GM23248 (cell line): ENCODE measurements at regions not wholly inside any gene's neighbourhood (a gene's known extent, or its start where the extent isn't known, plus 50 kb on each side); places are given as distances from the start of the nearest gene placed in this dataset.

Experiments
- DNase-seq: peaks from one replicate; pipeline ENCODE4 v3.0.0-alpha.2; 2015
- H2AFZ ChIP-seq: fragments of 200-600 bp; sonication (generic); 2 replicates; pipeline ENCODE4 v1.6.1; 2016; ENCODE audit warnings: antibody characterized with exemption
- H3F3A ChIP-seq: fragments of 200-600 bp; sonication (generic); 2 replicates; pipeline ENCODE4 v1.6.1; 2016; ENCODE audit warnings: mild to moderate bottlenecking, antibody characterized with exemption, mixed run types; ENCODE audit not compliant: insufficient read depth
- H3K27ac ChIP-seq: fragments of 200-600 bp; sonication (generic); 2 replicates; pipeline ENCODE4 v1.5.1; 2016; ENCODE audit warnings: mild to moderate bottlenecking
- H3K27me3 ChIP-seq: fragments of 200-600 bp; sonication (generic); replicated peaks from 2 replicates; pipeline ENCODE4 v1.6.1; 2016; ENCODE audit warnings: mild to moderate bottlenecking; ENCODE audit not compliant: insufficient read depth
- H3K36me3 ChIP-seq: fragments of 200-600 bp; sonication (generic); 2 replicates; pipeline ENCODE4 v1.6.1; 2016; ENCODE audit warnings: low read depth, mild to moderate bottlenecking
- H3K4me1 ChIP-seq: fragments of 200-600 bp; sonication (generic); 2 replicates; pipeline ENCODE4 v1.6.1; 2016; ENCODE audit warnings: mild to moderate bottlenecking; ENCODE audit not compliant: insufficient read depth
- H3K4me2 ChIP-seq: fragments of 200-600 bp; sonication (generic); one replicate; pipeline ENCODE4 v1.6.1; 2016; ENCODE audit warnings: mild to moderate bottlenecking; ENCODE audit not compliant: unreplicated experiment
- H3K4me3 ChIP-seq: fragments of 200-600 bp; sonication (generic); 2 replicates; pipeline ENCODE4 v1.5.1; 2016; ENCODE audit warnings: mild to moderate bottlenecking
- H3K79me2 ChIP-seq: fragments of 200-600 bp; sonication (generic); 2 replicates; pipeline ENCODE4 v1.6.1; 2016; ENCODE audit warnings: mild to moderate bottlenecking; ENCODE audit not compliant: insufficient read depth
- H3K9ac ChIP-seq: fragments of 200-600 bp; sonication (generic); 2 replicates; pipeline ENCODE4 v1.6.1; 2016; ENCODE audit warnings: mild to moderate bottlenecking
- H3K9me2 ChIP-seq: fragments of 200-600 bp; sonication (generic); 2 replicates; pipeline ENCODE4 v1.6.1; 2016; ENCODE audit warnings: mixed run types, mild to moderate bottlenecking, moderate library complexity; ENCODE audit not compliant: insufficient read depth
- H3K9me3 ChIP-seq: fragments of 200-600 bp; sonication (generic); one replicate; pipeline ENCODE4 v1.6.1; 2017; ENCODE audit warnings: low read depth
- H4K20me1 ChIP-seq: fragments of 200-600 bp; sonication (generic); 2 replicates; pipeline ENCODE4 v1.6.0; 2016; ENCODE audit not compliant: insufficient read depth
- EZH2 ChIP-seq: fragments of 200-600 bp; sonication (generic); IDR thresholded peaks from 2 replicates; pipeline ENCODE4 v1.6.1; 2018; ENCODE audit warnings: antibody characterized with exemption, mild to moderate bottlenecking; ENCODE audit not compliant: insufficient read depth, poor library complexity, severe bottlenecking
- EZH2phosphoT487 ChIP-seq: fragments of 200-600 bp; sonication (generic); IDR thresholded peaks from 2 replicates; pipeline ENCODE4 v1.6.1; 2018; ENCODE audit warnings: antibody characterized with exemption, moderate library complexity, mild to moderate bottlenecking, low read depth; ENCODE audit not compliant: insufficient read depth
- WGBS, 2 experiments: methylation state at CpG; one replicate each; pipeline ENCODE4 v1.1.6; 2015 to 2017; ENCODE audit warnings: low lambda C conversion rate in 2 of 2, low coverage in 1 of 2; ENCODE audit errors: missing lambda C conversion rate in 2 of 2; 5-methylcytosine and 5-hydroxymethylcytosine counted together
- in situ Hi-C: fragments of 300-500 bp; cut with MboI; formaldehyde crosslinking; loops from 2 replicates; pipeline ENCODE4 v1.15.0; 2020

DNA sequence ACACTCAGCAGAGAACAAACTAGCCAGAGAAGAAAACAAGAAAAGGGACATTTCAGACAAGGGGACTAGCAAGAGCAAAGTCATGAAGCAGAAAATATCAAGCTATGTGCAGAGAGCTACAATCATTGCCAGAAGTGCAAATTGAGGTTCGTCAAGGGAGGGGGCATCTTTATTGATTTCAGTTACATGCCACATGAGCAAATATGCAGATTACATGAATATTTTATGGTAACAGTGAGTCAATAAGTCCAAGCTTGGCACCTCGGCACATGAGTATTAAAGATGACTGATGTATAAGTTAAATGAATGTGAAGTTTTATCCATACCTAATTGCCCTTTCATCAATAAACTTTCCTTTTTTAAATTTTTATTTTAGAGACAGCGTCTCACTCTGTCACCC, 238.1 kb upstream of the DIAPH2 start:
- no peaks in the 10 kb centered on the region for H3K27me3 ChIP-seq
- no peak for TF ChIP-seq EZH2
- no peak for TF ChIP-seq EZH2phosphoT487
- DNase-seq = no peak
- H3K79me2 ChIP-seq = no peaks in the 10 kb centered on the region
- H3K4me2 ChIP-seq = no peak overlapping the region
- H3K9ac ChIP-seq = no peak overlapping the region
- H4K20me1 ChIP-seq = no peaks in the 10 kb centered on the region
- in situ Hi-C loops = no loop called here
- no peak overlapping the region for H3K4me3 ChIP-seq
- no peaks in the 10 kb centered on the region for H3K4me1 ChIP-seq
- no peaks in the 10 kb centered on the region for H3K36me3 ChIP-seq
- H2AFZ ChIP-seq = no peak overlapping the region
- no peak overlapping the region for H3K27ac ChIP-seq
- no peaks in the 10 kb centered on the region for H3K9me3 ChIP-seq
- H3F3A ChIP-seq = no peaks in the 10 kb centered on the region
- WGBS, 2 experiments = 92 to 94% methylated on average over 3 of the region's 3 CpGs
- H3K9me2 ChIP-seq = no peaks in the 10 kb centered on the region

DNA sequence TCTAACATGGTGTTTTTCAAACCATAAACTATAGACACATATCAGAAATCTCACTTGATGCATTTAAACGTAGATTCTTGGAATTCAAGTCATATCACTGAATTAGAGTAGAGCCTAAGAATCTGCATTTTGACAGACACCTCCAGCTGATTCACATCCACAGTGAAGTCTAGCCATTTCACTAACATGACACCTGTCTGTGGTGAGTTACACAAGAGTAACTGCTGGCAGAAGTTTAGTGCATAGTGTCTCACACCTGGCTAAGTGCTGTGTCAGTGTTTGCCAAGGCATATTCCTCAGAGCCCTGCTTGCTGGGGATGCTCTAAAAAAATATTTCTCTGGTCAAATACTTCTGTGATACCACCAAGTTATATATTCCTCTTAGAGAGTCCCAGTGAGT, 237.5 kb upstream of the DIAPH2 start:
- Histone ChIP-seq H3K9me3 (no peaks in the 10 kb centered on the region), H3K9ac (no peak overlapping the region), H3K9me2 (no peaks in the 10 kb centered on the region), H3K27me3 (no peaks in the 10 kb centered on the region), H3K36me3 (no peaks in the 10 kb centered on the region), H3K27ac (no peak overlapping the region), H3K79me2 (no peaks in the 10 kb centered on the region), H3F3A (no peaks in the 10 kb centered on the region), H3K4me3 (no peak overlapping the region), H2AFZ (no peak overlapping the region), H4K20me1 (no peaks in the 10 kb centered on the region), H3K4me2 (no peak overlapping the region), H3K4me1 (no peaks in the 10 kb centered on the region)
- in situ Hi-C loops = no loop called here
- no peak for DNase-seq
- WGBS, 2 experiments = 20 to 31% methylated on average over 1 of the region's 1 CpG
- TF ChIP-seq EZH2 = no peak
- no peak for TF ChIP-seq EZH2phosphoT487

DNA sequence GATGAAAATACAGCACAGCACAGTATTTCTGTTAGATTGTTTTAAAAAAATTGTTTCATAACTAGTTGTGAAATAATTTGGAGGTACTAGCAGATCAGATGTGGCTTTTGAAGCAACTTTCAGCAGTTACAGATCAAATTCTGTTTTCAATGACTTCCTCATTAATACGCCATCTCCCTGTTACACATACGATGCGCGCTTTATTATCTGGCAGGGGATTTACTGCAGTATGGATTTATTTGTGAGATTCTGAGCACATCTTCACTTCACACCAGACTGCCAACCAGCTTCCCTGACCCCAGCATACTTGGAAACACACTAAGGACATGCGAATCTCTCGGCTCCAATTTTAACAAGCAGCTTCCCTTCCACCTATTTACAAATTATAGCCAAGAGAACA, 235.5 kb upstream of the DIAPH2 start:
- H3K36me3 ChIP-seq = no peaks in the 10 kb centered on the region
- no peak overlapping the region for H3K4me2 ChIP-seq
- H3K9me2 ChIP-seq = no peaks in the 10 kb centered on the region
- H3K9me3 ChIP-seq = no peaks in the 10 kb centered on the region
- H3K9ac ChIP-seq = no peak overlapping the region
- TF ChIP-seq EZH2 = no peak
- no peak for TF ChIP-seq EZH2phosphoT487
- H4K20me1 ChIP-seq = no peaks in the 10 kb centered on the region
- H2AFZ ChIP-seq = no peak overlapping the region
- no peak overlapping the region for H3K4me3 ChIP-seq
- no peaks in the 10 kb centered on the region for H3K79me2 ChIP-seq
- no peaks in the 10 kb centered on the region for H3K27me3 ChIP-seq
- H3K4me1 ChIP-seq = no peaks in the 10 kb centered on the region
- in situ Hi-C loops = no loop called here
- no peak overlapping the region for H3K27ac ChIP-seq
- WGBS, 2 experiments = 60 to 71% methylated on average over 6 of the region's 6 CpGs
- H3F3A ChIP-seq = no peaks in the 10 kb centered on the region
- DNase-seq = no peak

DNA sequence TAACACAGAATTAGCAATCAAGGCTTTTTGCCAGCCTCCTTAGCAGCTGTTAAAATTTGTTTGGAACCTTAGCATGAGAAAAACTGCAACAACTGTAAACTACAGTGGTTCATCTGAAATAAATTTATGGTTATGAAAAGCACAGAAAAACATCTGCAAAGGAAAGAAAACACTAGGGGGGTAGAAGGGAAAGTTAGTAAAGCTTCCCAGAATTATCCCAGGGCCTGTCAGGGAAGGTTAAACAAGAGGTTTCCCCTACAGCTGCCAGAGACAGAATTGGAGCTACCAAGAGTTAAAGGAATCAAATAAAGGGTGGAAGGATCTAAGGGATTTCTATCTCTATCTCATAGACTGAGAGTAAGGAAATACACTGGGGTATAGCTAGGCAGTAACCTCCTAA, 234.7 kb upstream of the DIAPH2 start:
- Histone ChIP-seq H3K4me1 (no peaks in the 10 kb centered on the region), H3K9ac (no peak overlapping the region), H3K9me2 (no peaks in the 10 kb centered on the region), H4K20me1 (no peaks in the 10 kb centered on the region), H3K79me2 (no peaks in the 10 kb centered on the region), H3K36me3 (no peaks in the 10 kb centered on the region), H3F3A (no peaks in the 10 kb centered on the region), H3K27ac (no peak overlapping the region), H2AFZ (no peak overlapping the region), H3K27me3 (no peaks in the 10 kb centered on the region), H3K4me3 (no peak overlapping the region), H3K4me2 (no peak overlapping the region), H3K9me3 (no peaks in the 10 kb centered on the region)
- in situ Hi-C loops = no loop called here
- DNase-seq = no peak
- no peak for TF ChIP-seq EZH2
- TF ChIP-seq EZH2phosphoT487 = no peak

DNA sequence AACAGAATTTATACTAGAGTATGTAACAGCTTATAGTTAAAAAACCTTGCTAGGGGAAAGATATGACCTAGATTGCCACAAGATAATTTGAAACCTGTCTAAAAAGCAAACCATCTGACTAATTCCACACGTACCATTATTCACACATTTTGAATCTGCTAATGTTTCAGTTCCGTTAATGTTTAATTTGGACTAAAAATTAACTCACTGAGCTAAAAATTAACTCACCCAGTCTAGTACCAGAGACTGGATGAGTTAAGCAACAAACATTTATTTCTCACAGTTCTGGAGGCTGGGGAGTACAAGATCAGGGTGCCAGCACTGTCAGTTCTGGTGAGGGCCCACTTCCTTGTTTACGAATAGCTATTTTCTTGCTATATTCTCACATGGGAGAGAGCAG, 231.5 kb upstream of the DIAPH2 start:
- Histone ChIP-seq H3K9me2 (no peaks in the 10 kb centered on the region), H3K4me1 (no peaks in the 10 kb centered on the region), H3K4me3 (no peak overlapping the region), H3K27ac (no peak overlapping the region), H3K36me3 (no peaks in the 10 kb centered on the region), H3K79me2 (no peaks in the 10 kb centered on the region), H4K20me1 (no peaks in the 10 kb centered on the region), H3K27me3 (no peaks in the 10 kb centered on the region), H3K4me2 (no peak overlapping the region), H3K9ac (no peak overlapping the region), H3K9me3 (no peaks in the 10 kb centered on the region), H3F3A (no peaks in the 10 kb centered on the region), H2AFZ (no peak overlapping the region)
- in situ Hi-C loops = no loop called here
- no peak for TF ChIP-seq EZH2phosphoT487
- no peak for TF ChIP-seq EZH2
- 75 to 79% methylated on average over 3 of the region's 3 CpGs for WGBS, 2 experiments
- no peak for DNase-seq
